ENCODE measurements at regions not wholly inside any gene's neighbourhood (a gene's known extent, or its start where the extent isn't known, plus 50 kb on each side); places are given as distances from the start of the nearest gene placed in this dataset.

- H3K9ac ChIP-seq (ENCODE audit: low read depth, low read length): no peak overlapping the region
- H3K9me3 ChIP-seq (ENCODE audit: control insufficient read depth, insufficient read depth, low read length): no peaks in the 10 kb centered on the region
- H3K4me1 ChIP-seq (ENCODE audit: insufficient read depth, low read length): no peaks in the 10 kb centered on the region
- no peaks in the 10 kb centered on the region for H3K36me3 ChIP-seq (ENCODE audit: insufficient read depth, low read length)
Observed at GRCh38 chr16:51473091-51473490, 322.0 kb upstream of the SALL1 start.

- H3K9ac ChIP-seq (ENCODE audit: low read depth, low read length): no peak overlapping the region
- no peaks in the 10 kb centered on the region for H3K4me1 ChIP-seq (ENCODE audit: insufficient read depth, low read length)
- H3K36me3 ChIP-seq (ENCODE audit: insufficient read depth, low read length): no peaks in the 10 kb centered on the region
- no peaks in the 10 kb centered on the region for H3K9me3 ChIP-seq (ENCODE audit: control insufficient read depth, insufficient read depth, low read length)
Observed at GRCh38 chr16:51470492-51470891, 319.4 kb upstream of the SALL1 start.

- Histone ChIP-seq H3K4me1 (ENCODE audit: insufficient read depth, low read length) (no peaks in the 10 kb centered on the region), H3K9ac (ENCODE audit: low read depth, low read length) (no peak overlapping the region), H3K36me3 (ENCODE audit: insufficient read depth, low read length) (no peaks in the 10 kb centered on the region), H3K9me3 (ENCODE audit: control insufficient read depth, insufficient read depth, low read length) (no peaks in the 10 kb centered on the region)
Observed at GRCh38 chr16:51464996-51465395, 313.9 kb upstream of the SALL1 start.

GRCh38 chr16:51461255-51461654, 310.2 kb upstream of the SALL1 start:
- 0 out of 2 replicates have a peak, but pooled peaks cover 2% of the 10 kb centered on the region for H3K4me1 ChIP-seq (ENCODE audit: insufficient read depth, low read length)
- no peak overlapping the region for H3K9ac ChIP-seq (ENCODE audit: low read depth, low read length)
- H3K9me3 ChIP-seq (ENCODE audit: control insufficient read depth, insufficient read depth, low read length): no peaks in the 10 kb centered on the region
- no peaks in the 10 kb centered on the region for H3K36me3 ChIP-seq (ENCODE audit: insufficient read depth, low read length)

- H3K4me1 ChIP-seq (ENCODE audit: insufficient read depth, low read length): 0 out of 2 replicates have a peak, but pooled peaks cover 2% of the 10 kb centered on the region
- no peak overlapping the region for H3K9ac ChIP-seq (ENCODE audit: low read depth, low read length)
- no peaks in the 10 kb centered on the region for H3K36me3 ChIP-seq (ENCODE audit: insufficient read depth, low read length)
- no peaks in the 10 kb centered on the region for H3K9me3 ChIP-seq (ENCODE audit: control insufficient read depth, insufficient read depth, low read length)
Observed at GRCh38 chr16:51458356-51459140, 307.5 kb upstream of the SALL1 start.

- H3K36me3 ChIP-seq (ENCODE audit: insufficient read depth, low read length): no peaks in the 10 kb centered on the region
- no peaks in the 10 kb centered on the region for H3K9me3 ChIP-seq (ENCODE audit: control insufficient read depth, insufficient read depth, low read length)
- H3K9ac ChIP-seq (ENCODE audit: low read depth, low read length): no peak overlapping the region
- H3K4me1 ChIP-seq (ENCODE audit: insufficient read depth, low read length): 0 out of 2 replicates have a peak, but pooled peaks cover 2% of the 10 kb centered on the region
Observed at GRCh38 chr16:51457775-51458174, 306.7 kb upstream of the SALL1 start.

- no peaks in the 10 kb centered on the region for H3K9me3 ChIP-seq (ENCODE audit: control insufficient read depth, insufficient read depth, low read length)
- H3K9ac ChIP-seq (ENCODE audit: low read depth, low read length): no peak overlapping the region
- H3K36me3 ChIP-seq (ENCODE audit: insufficient read depth, low read length): no peaks in the 10 kb centered on the region
- H3K4me1 ChIP-seq (ENCODE audit: insufficient read depth, low read length): 0 out of 2 replicates have a peak, but pooled peaks cover 2% of the 10 kb centered on the region
Observed at GRCh38 chr16:51455398-51455797, 304.3 kb upstream of the SALL1 start.

GRCh38 chr16:51453251-51453650, 302.2 kb upstream of the SALL1 start:
- H3K9me3 ChIP-seq (ENCODE audit: control insufficient read depth, insufficient read depth, low read length): no peaks in the 10 kb centered on the region
- no peaks in the 10 kb centered on the region for H3K36me3 ChIP-seq (ENCODE audit: insufficient read depth, low read length)
- H3K9ac ChIP-seq (ENCODE audit: low read depth, low read length): no peak overlapping the region
- H3K4me1 ChIP-seq (ENCODE audit: insufficient read depth, low read length): 0 out of 2 replicates have a peak, but pooled peaks cover 2% of the 10 kb centered on the region

GRCh38 chr16:51450909-51451308, 299.8 kb upstream of the SALL1 start:
- Histone ChIP-seq H3K4me1 (ENCODE audit: insufficient read depth, low read length) (no peaks in the 10 kb centered on the region), H3K36me3 (ENCODE audit: insufficient read depth, low read length) (no peaks in the 10 kb centered on the region), H3K9me3 (ENCODE audit: control insufficient read depth, insufficient read depth, low read length) (no peaks in the 10 kb centered on the region), H3K9ac (ENCODE audit: low read depth, low read length) (no peak overlapping the region)

GRCh38 chr16:51450376-51450775, 299.3 kb upstream of the SALL1 start:
- Histone ChIP-seq H3K4me1 (ENCODE audit: insufficient read depth, low read length) (no peaks in the 10 kb centered on the region), H3K36me3 (ENCODE audit: insufficient read depth, low read length) (no peaks in the 10 kb centered on the region), H3K9ac (ENCODE audit: low read depth, low read length) (no peak overlapping the region), H3K9me3 (ENCODE audit: control insufficient read depth, insufficient read depth, low read length) (no peaks in the 10 kb centered on the region)

GRCh38 chr16:51449441-51449840, 298.4 kb upstream of the SALL1 start:
- Histone ChIP-seq H3K36me3 (ENCODE audit: insufficient read depth, low read length) (no peaks in the 10 kb centered on the region), H3K9me3 (ENCODE audit: control insufficient read depth, insufficient read depth, low read length) (no peaks in the 10 kb centered on the region), H3K9ac (ENCODE audit: low read depth, low read length) (no peak overlapping the region), H3K4me1 (ENCODE audit: insufficient read depth, low read length) (no peaks in the 10 kb centered on the region)

GRCh38 chr16:51445250-51445649, 294.2 kb upstream of the SALL1 start:
- H3K9ac ChIP-seq (ENCODE audit: low read depth, low read length): no peak overlapping the region
- no peaks in the 10 kb centered on the region for H3K36me3 ChIP-seq (ENCODE audit: insufficient read depth, low read length)
- H3K4me1 ChIP-seq (ENCODE audit: insufficient read depth, low read length): peaks cover 19% of the 10 kb centered on the region
- H3K9me3 ChIP-seq (ENCODE audit: control insufficient read depth, insufficient read depth, low read length): no peaks in the 10 kb centered on the region

- no peaks in the 10 kb centered on the region for H3K36me3 ChIP-seq (ENCODE audit: insufficient read depth, low read length)
- no peaks in the 10 kb centered on the region for H3K9me3 ChIP-seq (ENCODE audit: control insufficient read depth, insufficient read depth, low read length)
- peaks cover 26% of the 10 kb centered on the region for H3K4me1 ChIP-seq (ENCODE audit: insufficient read depth, low read length)
- no peak overlapping the region for H3K9ac ChIP-seq (ENCODE audit: low read depth, low read length)
Observed at GRCh38 chr16:51443934-51444333, 292.9 kb upstream of the SALL1 start.

GRCh38 chr16:51442141-51442870, 291.2 kb upstream of the SALL1 start:
- no peak overlapping the region for H3K9ac ChIP-seq (ENCODE audit: low read depth, low read length)
- H3K36me3 ChIP-seq (ENCODE audit: insufficient read depth, low read length): no peaks in the 10 kb centered on the region
- peaks cover 29% of the 10 kb centered on the region for H3K4me1 ChIP-seq (ENCODE audit: insufficient read depth, low read length)
- H3K9me3 ChIP-seq (ENCODE audit: control insufficient read depth, insufficient read depth, low read length): no peaks in the 10 kb centered on the region
